Femur (tissue), 1 donor: ENCODE measurements at regions not wholly inside any gene's neighbourhood (a gene's known extent, or its start where the extent isn't known, plus 50 kb on each side); places are given as distances from the start of the nearest gene placed in this dataset.
"Not testable (repeated sequence)": the region's sequence is repeated elsewhere in the genome, so short reads cannot be mapped to it uniquely, and the experiment has no call there.

Source experiments
- DNase-seq: peaks from one replicate; pipeline ENCODE4 v3.0.0-alpha.2; 2017

GRCh38 chr5:6321078-6321477 lies 57.3 kb downstream of the MED10 start:
- no peak for DNase-seq

GRCh38 chr5:6319116-6319515 lies 59.2 kb downstream of the MED10 start:
- no peak for DNase-seq

GRCh38 chr5:6317116-6317798 lies 61.1 kb downstream of the MED10 start:
- no peak for DNase-seq

GRCh38 chr5:6315580-6315979 lies 62.8 kb downstream of the MED10 start:
- DNase-seq: no peak

- DNase-seq: no peak
Observed at GRCh38 chr5:6311568-6312501, 66.5 kb downstream of the MED10 start.

GRCh38 chr5:6309949-6310348 lies 68.4 kb downstream of the MED10 start:
- DNase-seq: no peak

GRCh38 chr5:6308683-6309082 lies 69.7 kb downstream of the MED10 start:
- no peak for DNase-seq

- DNase-seq: no peak
Observed at GRCh38 chr5:6307304-6307703, 71.0 kb downstream of the MED10 start.

GRCh38 chr5:6305853-6306252 lies 72.5 kb downstream of the MED10 start:
- no peak for DNase-seq

GRCh38 chr5:6302684-6303083 lies 75.7 kb downstream of the MED10 start:
- no peak for DNase-seq

- DNase-seq: no peak
Observed at GRCh38 chr5:6302075-6302474, 76.3 kb downstream of the MED10 start.

GRCh38 chr5:6296524-6296923 lies 81.8 kb downstream of the MED10 start:
- DNase-seq: no peak

GRCh38 chr5:6291961-6292360 lies 86.4 kb downstream of the MED10 start:
- no peak for DNase-seq

- no peak for DNase-seq
Observed at GRCh38 chr5:6289239-6289638, 89.1 kb downstream of the MED10 start.

- DNase-seq: no peak
Observed at GRCh38 chr5:6287176-6287575, 91.2 kb downstream of the MED10 start.

GRCh38 chr5:6286404-6286803 lies 91.9 kb downstream of the MED10 start:
- no peak for DNase-seq

- not testable (repeated sequence) for DNase-seq
Observed at GRCh38 chr5:6284491-6284890, 93.9 kb downstream of the MED10 start.

GRCh38 chr5:6282352-6282751 lies 96.0 kb downstream of the MED10 start:
- no peak for DNase-seq

GRCh38 chr5:6281818-6282217 lies 96.5 kb downstream of the MED10 start:
- no peak for DNase-seq

- no peak for DNase-seq
Observed at GRCh38 chr5:6280425-6281100, 97.8 kb downstream of the MED10 start.

- no peak for DNase-seq
Observed at GRCh38 chr5:6279607-6280006, 98.7 kb downstream of the MED10 start.

GRCh38 chr5:6274846-6275543 lies 103.4 kb downstream of the MED10 start:
- DNase-seq: no peak

GRCh38 chr5:6273749-6274148 lies 104.6 kb downstream of the MED10 start:
- no peak for DNase-seq
